Stimulated activated naive B cell treated with anti-CD40 and anti-IgM and Interleukin-4, amounts not matched to agents 10 μg/mL and 1 μg/mL and 100 μg/mL, for 72 hours (primary cell): ENCODE measurements at regions not wholly inside any gene's neighbourhood (a gene's known extent, or its start where the extent isn't known, plus 50 kb on each side); places are given as distances from the start of the nearest gene placed in this dataset.

Experiments
- ATAC-seq, 2 donors: fragments of 150-1000 bp; cut with Tn5 transposase; replicated peaks; 2 replicates each; pipeline ENCODE4 v1.10.0; 2021; ENCODE audit warnings: moderate library complexity in 1 of 2
- DNase-seq: peaks from one replicate; pipeline ENCODE4 v3.0.0; 2021
- H3K27ac Mint-ChIP-seq: one replicate; pipeline ENCODE4 v1.8.0; 2022; ENCODE audit warnings: mild to moderate bottlenecking, mixed read lengths
- H3K27me3 Mint-ChIP-seq, 2 donors: one replicate each; pipeline ENCODE4 v1.8.0; 2022; ENCODE audit warnings: mixed read lengths in 2 of 2
- H3K36me3 Mint-ChIP-seq, 2 donors: one replicate each; pipeline ENCODE4 v1.8.0; 2022; ENCODE audit warnings: mixed read lengths in 2 of 2, mild to moderate bottlenecking in 1 of 2
- H3K4me1 Mint-ChIP-seq, 2 donors: one replicate each; pipeline ENCODE4 v1.8.0; 2022; ENCODE audit warnings: mixed read lengths in 2 of 2, mild to moderate bottlenecking in 1 of 2
- H3K4me3 Mint-ChIP-seq, 2 donors: one replicate each; pipeline ENCODE4 v1.8.0; 2022; ENCODE audit warnings: mild to moderate bottlenecking in 2 of 2, mixed read lengths in 2 of 2, moderate library complexity in 1 of 2
- H3K9me3 Mint-ChIP-seq, 2 donors: one replicate each; pipeline ENCODE4 v1.8.0; 2022; ENCODE audit warnings: mixed read lengths in 2 of 2, mild to moderate bottlenecking in 1 of 2

GRCh38 chr2:8264981-8265380 lies 416.9 kb upstream of the ID2 start:
- H3K4me1 Mint-ChIP-seq: peaks cover 6 to 14% of the 10 kb centered on the region in 2 donors
- no peak overlapping the region for H3K4me3 Mint-ChIP-seq
- no peak overlapping the region for H3K27ac Mint-ChIP-seq
- DNase-seq: no peak
- ATAC-seq: no peak
- peaks cover 15 to 46% of the 10 kb centered on the region in 2 donors for H3K27me3 Mint-ChIP-seq
- H3K9me3 Mint-ChIP-seq: no peaks in the 10 kb centered on the region
- H3K36me3 Mint-ChIP-seq: no peaks in the 10 kb centered on the region

DNA sequence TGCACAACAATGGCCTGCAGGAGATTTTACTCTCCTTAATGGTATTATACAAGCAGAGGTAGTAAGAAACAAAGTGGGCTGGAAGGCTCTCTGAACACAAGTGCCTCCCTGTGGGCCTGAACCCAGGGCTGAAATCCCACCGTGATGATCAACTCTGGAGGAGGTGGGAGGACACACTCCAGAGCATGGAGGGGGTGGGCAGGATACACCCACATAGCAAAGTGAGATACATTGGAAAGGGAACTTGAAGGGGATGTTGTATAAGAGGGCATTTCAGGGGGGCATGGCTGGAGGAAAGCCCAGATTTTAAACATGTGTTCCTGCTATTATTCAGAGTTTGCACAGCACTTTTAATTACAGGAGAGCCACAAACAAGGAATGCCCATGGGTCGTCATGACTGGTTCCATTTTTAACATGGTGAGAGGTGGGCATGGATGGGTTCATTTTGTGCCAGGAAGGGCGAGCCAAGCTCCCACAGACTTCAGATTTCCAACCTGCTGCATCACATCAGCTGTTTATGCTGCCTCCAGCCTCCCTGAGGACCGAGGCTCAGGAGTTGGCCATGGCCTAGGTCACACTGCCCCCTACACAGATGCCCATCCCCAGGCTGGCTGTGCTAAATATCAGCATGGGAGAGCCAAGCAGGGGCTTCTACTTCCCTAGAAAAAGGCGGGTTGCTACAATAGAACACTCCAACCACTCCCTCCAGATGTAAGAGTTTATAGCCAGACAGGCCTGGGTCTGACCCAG lies 416.2 kb upstream of the ID2 start:
- peaks cover 6 to 14% of the 10 kb centered on the region in 2 donors for H3K4me1 Mint-ChIP-seq
- no peak overlapping the region for H3K4me3 Mint-ChIP-seq
- no peak for ATAC-seq
- H3K36me3 Mint-ChIP-seq: no peaks in the 10 kb centered on the region
- H3K27ac Mint-ChIP-seq: no peak overlapping the region
- no peak for DNase-seq
- H3K27me3 Mint-ChIP-seq: peaks cover 12 to 39% of the 10 kb centered on the region in 2 donors
- no peaks in the 10 kb centered on the region for H3K9me3 Mint-ChIP-seq

DNA sequence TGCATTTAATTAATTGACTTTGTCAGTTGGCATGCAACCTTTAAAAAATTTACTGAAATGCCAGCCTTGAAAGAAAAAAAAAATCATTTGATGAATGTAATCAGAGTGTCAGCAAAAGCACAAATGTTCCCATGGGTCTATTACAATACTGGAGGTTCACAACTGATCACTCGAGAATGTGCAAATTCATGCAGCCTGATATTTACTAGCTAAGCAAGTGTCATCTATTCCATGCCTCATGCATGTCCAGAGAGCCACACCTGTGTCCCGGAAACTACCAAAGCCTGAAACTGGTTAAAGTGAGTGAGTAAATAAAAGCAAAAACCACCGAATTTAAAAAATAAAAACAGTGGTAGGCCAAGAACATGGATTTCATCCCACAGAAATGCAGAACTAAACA lies 415.3 kb upstream of the ID2 start:
- Mint-ChIP-seq H3K9me3 (no peaks in the 10 kb centered on the region), H3K27me3 (peaks cover 20 to 39% of the 10 kb centered on the region in 2 donors), H3K36me3 (no peaks in the 10 kb centered on the region), H3K4me3 (no peak overlapping the region), H3K27ac (no peak overlapping the region), H3K4me1 (peaks cover 6 to 14% of the 10 kb centered on the region in 2 donors)
- no peak for ATAC-seq
- DNase-seq: no peak

GRCh38 chr2:8267048-8267447 lies 414.8 kb upstream of the ID2 start:
- peaks cover 6 to 14% of the 10 kb centered on the region in 2 donors for H3K4me1 Mint-ChIP-seq
- peaks cover 24 to 43% of the 10 kb centered on the region in 2 donors for H3K27me3 Mint-ChIP-seq
- H3K36me3 Mint-ChIP-seq: no peaks in the 10 kb centered on the region
- peak in 1 of 2 donors; percentile 29 for ATAC-seq
- DNase-seq: no peak
- no peak overlapping the region for H3K27ac Mint-ChIP-seq
- H3K9me3 Mint-ChIP-seq: peaks cover 0 to under 1% of the 10 kb centered on the region in 2 donors
- no peak overlapping the region for H3K4me3 Mint-ChIP-seq

GRCh38 chr2:8267721-8268120 lies 414.1 kb upstream of the ID2 start:
- peaks cover 6 to 14% of the 10 kb centered on the region in 2 donors for H3K4me1 Mint-ChIP-seq
- H3K27me3 Mint-ChIP-seq: peaks cover 31 to 43% of the 10 kb centered on the region in 2 donors

GRCh38 chr2:8268172-8268783 lies 413.6 kb upstream of the ID2 start:
- Mint-ChIP-seq H3K9me3 (peaks cover 0 to 2% of the 10 kb centered on the region in 2 donors), H3K36me3 (no peaks in the 10 kb centered on the region), H3K27me3 (peaks cover 35 to 40% of the 10 kb centered on the region in 2 donors), H3K4me1 (peaks cover 6 to 14% of the 10 kb centered on the region in 2 donors), H3K27ac (no peak overlapping the region), H3K4me3 (no peak overlapping the region)
- ATAC-seq (no peak), DNase-seq (no peak)

More at GRCh38 chr2:8267721-8268120, 414.1 kb upstream of the ID2 start:
- ATAC-seq (no peak), DNase-seq (no peak)
- Mint-ChIP-seq H3K9me3 (peaks cover 0 to 2% of the 10 kb centered on the region in 2 donors), H3K36me3 (no peaks in the 10 kb centered on the region), H3K4me3 (no peak overlapping the region), H3K27ac (no peak overlapping the region)

DNA sequence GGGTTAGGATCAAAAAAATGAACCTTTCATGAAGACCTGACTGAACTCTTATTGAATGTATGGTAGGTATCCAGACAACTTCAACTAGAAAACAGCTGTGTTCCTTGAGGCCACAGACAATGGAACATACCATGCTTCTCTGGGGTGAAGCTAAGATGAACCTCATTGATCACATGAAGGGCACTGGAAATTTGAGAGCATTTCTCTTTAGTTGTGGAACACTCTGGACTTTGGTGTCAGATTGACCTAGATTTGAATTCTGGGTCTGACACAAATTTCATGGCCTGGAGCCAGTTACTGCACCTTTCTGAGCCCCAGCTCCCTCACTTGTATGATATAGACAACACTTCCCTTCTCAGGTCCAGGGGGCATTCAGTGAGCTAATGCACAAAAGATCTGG lies 411.2 kb upstream of the ID2 start:
- peaks cover 0 to 4% of the 10 kb centered on the region in 2 donors for H3K36me3 Mint-ChIP-seq
- H3K27ac Mint-ChIP-seq: no peak overlapping the region
- peaks cover 4 to 6% of the 10 kb centered on the region in 2 donors for H3K4me1 Mint-ChIP-seq
- ATAC-seq (no peak), DNase-seq (no peak)
- H3K27me3 Mint-ChIP-seq: peaks cover 38 to 40% of the 10 kb centered on the region in 2 donors
- H3K9me3 Mint-ChIP-seq: peaks cover 4 to 5% of the 10 kb centered on the region in 2 donors
- H3K4me3 Mint-ChIP-seq: no peak overlapping the region

DNA sequence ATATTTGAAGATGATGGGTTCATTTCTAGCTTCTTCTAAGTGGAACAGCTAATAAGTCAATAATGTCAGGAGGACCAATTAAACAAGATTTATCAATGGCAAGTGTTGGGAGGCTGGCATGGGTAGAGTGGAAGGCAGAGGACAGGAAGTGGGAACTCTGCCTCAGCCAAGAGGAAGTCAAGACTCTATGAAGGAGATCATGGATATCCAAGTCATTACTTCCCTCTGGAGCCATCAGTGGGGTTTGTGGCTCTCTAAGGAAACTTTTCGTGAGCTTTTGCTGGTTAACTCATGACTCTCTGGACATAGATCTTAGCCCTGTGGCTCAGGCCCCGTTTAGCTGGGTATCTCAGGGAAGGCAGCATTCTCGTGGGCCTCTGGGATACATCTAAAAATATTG lies 410.4 kb upstream of the ID2 start:
- ATAC-seq (no peak), DNase-seq (no peak)
- Mint-ChIP-seq H3K27ac (no peak overlapping the region), H3K9me3 (peaks cover 4 to 9% of the 10 kb centered on the region in 2 donors), H3K27me3 (peaks cover 40 to 41% of the 10 kb centered on the region in 2 donors), H3K4me1 (peaks cover 4 to 6% of the 10 kb centered on the region in 2 donors), H3K36me3 (peaks cover 0 to 5% of the 10 kb centered on the region in 2 donors), H3K4me3 (no peak overlapping the region)

DNA sequence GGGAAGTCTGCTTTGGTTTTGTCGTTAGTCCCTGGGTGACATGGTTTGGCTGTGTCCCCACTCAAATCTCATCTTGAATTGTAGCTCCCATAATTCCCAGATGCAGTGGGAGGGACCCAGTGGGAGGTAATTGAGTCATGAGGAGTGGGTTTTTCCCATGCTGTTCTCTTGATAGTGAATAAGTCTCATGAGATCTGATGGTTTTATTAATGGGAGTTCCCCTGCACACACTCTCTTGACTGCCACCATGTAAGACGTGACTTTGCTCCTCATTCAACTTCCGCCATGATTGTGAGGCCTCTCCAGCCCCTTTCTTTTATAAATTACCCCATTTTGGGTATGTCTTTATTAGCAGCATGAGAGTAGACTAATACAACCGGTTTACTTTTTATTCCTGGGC lies 405.8 kb upstream of the ID2 start:
- H3K27ac Mint-ChIP-seq: no peak overlapping the region
- peaks cover 37 to 61% of the 10 kb centered on the region in 2 donors for H3K27me3 Mint-ChIP-seq
- DNase-seq: no peak
- no peaks in the 10 kb centered on the region for H3K4me1 Mint-ChIP-seq
- peaks cover 7 to 16% of the 10 kb centered on the region in 2 donors for H3K9me3 Mint-ChIP-seq
- no peak overlapping the region for H3K4me3 Mint-ChIP-seq
- peaks cover 1 to 5% of the 10 kb centered on the region in 2 donors for H3K36me3 Mint-ChIP-seq
- no peak for ATAC-seq

GRCh38 chr2:8277921-8278571 lies 403.8 kb upstream of the ID2 start:
- DNase-seq: no peak
- no peak for ATAC-seq
- peaks cover 25 to 54% of the 10 kb centered on the region in 2 donors for H3K27me3 Mint-ChIP-seq
- H3K27ac Mint-ChIP-seq: no peak overlapping the region
- no peak overlapping the region for H3K4me3 Mint-ChIP-seq
- H3K4me1 Mint-ChIP-seq: no peaks in the 10 kb centered on the region
- H3K36me3 Mint-ChIP-seq: peaks cover 1 to 5% of the 10 kb centered on the region in 2 donors
- peaks cover 4 to 16% of the 10 kb centered on the region in 2 donors for H3K9me3 Mint-ChIP-seq

DNA sequence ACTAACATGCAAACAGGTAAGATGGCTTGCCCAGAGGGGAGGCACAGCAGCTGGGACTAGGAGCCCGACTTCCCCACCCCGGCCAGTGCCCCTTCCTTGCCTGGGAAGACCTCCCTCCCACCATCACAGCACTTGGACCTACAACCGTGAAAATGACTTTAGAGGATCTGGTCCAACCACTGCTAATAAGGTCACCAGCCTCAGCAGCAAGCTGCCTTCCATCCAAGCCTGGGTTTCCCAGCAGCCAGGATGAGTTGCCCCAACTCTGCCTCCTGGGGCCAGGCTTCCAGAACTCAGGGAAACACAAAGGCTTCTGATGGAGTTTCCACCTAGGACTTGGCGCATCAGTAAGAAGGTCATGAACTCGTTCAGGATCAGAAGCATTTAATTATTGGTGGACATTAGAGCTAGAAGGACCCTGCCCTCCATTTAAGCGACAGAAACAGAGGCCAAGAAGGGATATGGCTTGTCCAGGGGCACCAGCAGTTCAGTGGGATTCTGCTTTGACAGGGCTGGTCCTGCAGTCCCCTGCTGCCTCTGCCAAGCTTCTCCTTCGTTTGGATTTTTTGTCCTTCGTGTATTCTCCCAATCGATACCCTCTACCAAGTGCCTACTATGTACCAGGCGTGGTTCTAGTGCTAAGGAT lies 403.0 kb upstream of the ID2 start:
- Mint-ChIP-seq H3K9me3 (peaks cover 4 to 16% of the 10 kb centered on the region in 2 donors), H3K4me3 (no peak overlapping the region), H3K27me3 (peaks cover 20 to 49% of the 10 kb centered on the region in 2 donors), H3K27ac (no peak overlapping the region), H3K36me3 (peaks cover 1 to 5% of the 10 kb centered on the region in 2 donors), H3K4me1 (no peaks in the 10 kb centered on the region)
- DNase-seq (no peak), ATAC-seq (no peak)

- no peak overlapping the region for H3K4me3 Mint-ChIP-seq
- H3K27ac Mint-ChIP-seq: no peak overlapping the region
- H3K4me1 Mint-ChIP-seq: peaks cover 0 to 2% of the 10 kb centered on the region in 2 donors
- H3K27me3 Mint-ChIP-seq: peaks cover 26 to 54% of the 10 kb centered on the region in 2 donors
- no peak for DNase-seq
- H3K36me3 Mint-ChIP-seq: peaks cover 1 to 5% of the 10 kb centered on the region in 2 donors
- H3K9me3 Mint-ChIP-seq: peaks cover 4 to 16% of the 10 kb centered on the region in 2 donors
- ATAC-seq: no peak
Observed at GRCh38 chr2:8279506-8279905, 402.4 kb upstream of the ID2 start.

DNA sequence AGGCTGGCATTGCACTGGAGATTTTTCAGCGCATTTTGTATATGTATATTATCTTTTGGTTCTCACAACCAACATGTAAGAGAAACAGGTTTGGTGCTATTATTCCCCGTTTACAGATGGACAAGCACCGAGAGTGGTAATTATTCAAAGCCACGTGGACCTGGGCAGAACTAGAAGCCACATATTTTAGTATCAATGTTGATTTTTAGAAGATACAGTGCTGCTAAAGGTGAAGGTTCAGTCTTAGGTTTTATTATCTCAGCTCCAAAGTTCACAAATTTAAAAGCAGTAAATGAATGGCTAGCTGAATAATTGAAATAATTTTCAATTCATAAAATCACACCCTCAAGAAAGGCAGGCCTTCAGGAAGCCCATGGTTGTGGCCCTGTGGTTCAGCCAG lies 400.6 kb upstream of the ID2 start:
- peaks cover 0 to 2% of the 10 kb centered on the region in 2 donors for H3K4me1 Mint-ChIP-seq
- no peak overlapping the region for H3K4me3 Mint-ChIP-seq
- H3K27me3 Mint-ChIP-seq: peaks cover 29 to 54% of the 10 kb centered on the region in 2 donors
- H3K9me3 Mint-ChIP-seq: peaks cover 3 to 9% of the 10 kb centered on the region in 2 donors
- DNase-seq: no peak
- H3K36me3 Mint-ChIP-seq: peaks cover 0 to 1% of the 10 kb centered on the region in 2 donors
- H3K27ac Mint-ChIP-seq: no peak overlapping the region
- no peak for ATAC-seq
